LoVo (cell line): ENCODE measurements at regions not wholly inside any gene's neighbourhood (a gene's known extent, or its start where the extent isn't known, plus 50 kb on each side); places are given as distances from the start of the nearest gene placed in this dataset.
"Not testable (repeated sequence)": the region's sequence is repeated elsewhere in the genome, so short reads cannot be mapped to it uniquely, and the experiment has no call there.

Source experiments
- DNase-seq: peaks from one replicate; pipeline ENCODE4 v3.0.0-alpha.2; 2016; ENCODE audit warnings: low spot score

GRCh38 chr4:175277816-175278215 lies 359.7 kb downstream of the ADAM29 start:
- DNase-seq: no peak

GRCh38 chr4:175280153-175280552 lies 362.0 kb downstream of the ADAM29 start:
- no peak for DNase-seq

- DNase-seq: no peak
Observed at GRCh38 chr4:175281894-175282293, 363.7 kb downstream of the ADAM29 start.

GRCh38 chr4:175282407-175282806 lies 364.2 kb downstream of the ADAM29 start:
- no peak for DNase-seq

GRCh38 chr4:175290401-175290800 lies 372.2 kb downstream of the ADAM29 start:
- no peak for DNase-seq

GRCh38 chr4:175297965-175298565 lies 379.9 kb downstream of the ADAM29 start:
- no peak for DNase-seq

GRCh38 chr4:175306436-175306835 lies 388.3 kb downstream of the ADAM29 start:
- DNase-seq: peak; percentile 23

- DNase-seq: no peak
Observed at GRCh38 chr4:175307326-175307725, 389.2 kb downstream of the ADAM29 start.

- peak; percentile 17 for DNase-seq
Observed at GRCh38 chr4:175308236-175308635, 390.1 kb downstream of the ADAM29 start.

GRCh38 chr4:175309041-175309440 lies 390.9 kb downstream of the ADAM29 start:
- no peak for DNase-seq

- DNase-seq: no peak
Observed at GRCh38 chr4:175325230-175325629, 407.1 kb downstream of the ADAM29 start.

- DNase-seq: no peak
Observed at GRCh38 chr4:175326796-175327195, 408.6 kb downstream of the ADAM29 start.

GRCh38 chr4:175330236-175330635 lies 412.1 kb downstream of the ADAM29 start:
- DNase-seq: no peak

- DNase-seq: no peak
Observed at GRCh38 chr4:175330652-175331051, 412.5 kb downstream of the ADAM29 start.

- DNase-seq: no peak
Observed at GRCh38 chr4:175335331-175335730, 417.2 kb downstream of the ADAM29 start.

GRCh38 chr4:175336570-175336969 lies 418.4 kb downstream of the ADAM29 start:
- not testable (repeated sequence) for DNase-seq

GRCh38 chr4:175339100-175339707 lies 421.0 kb downstream of the ADAM29 start:
- no peak for DNase-seq

- DNase-seq: no peak
Observed at GRCh38 chr4:175341203-175341755, 423.1 kb downstream of the ADAM29 start.

- DNase-seq: no peak
Observed at GRCh38 chr4:175346376-175346775, 428.2 kb downstream of the ADAM29 start.

- no peak for DNase-seq
Observed at GRCh38 chr4:175350246-175350645, 432.1 kb downstream of the ADAM29 start.

GRCh38 chr4:175351473-175351872 lies 433.3 kb downstream of the ADAM29 start:
- DNase-seq: no peak

GRCh38 chr4:175369087-175369486 lies 443.0 kb downstream of the GPM6A start:
- no peak for DNase-seq

- peak; percentile 40 for DNase-seq
Observed at GRCh38 chr4:175371091-175371490, 441.0 kb downstream of the GPM6A start.

- DNase-seq: no peak
Observed at GRCh38 chr4:175373031-175373430, 439.0 kb downstream of the GPM6A start.
